Mesendoderm (in vitro differentiated cells): ENCODE measurements at regions not wholly inside any gene's neighbourhood (a gene's known extent, or its start where the extent isn't known, plus 50 kb on each side); places are given as distances from the start of the nearest gene placed in this dataset.
"Not testable (repeated sequence)": the region's sequence is repeated elsewhere in the genome, so short reads cannot be mapped to it uniquely, and the experiment has no call there.

Experiments
- DNase-seq: peaks from one replicate; pipeline ENCODE4 v3.0.0; 2013
- H2AK5ac ChIP-seq: 2 replicates; pipeline ENCODE4 v1.6.1; 2013; ENCODE audit warnings: low read length, inconsistent platforms
- H2BK120ac ChIP-seq: 2 replicates; pipeline ENCODE4 v1.6.1; 2013; ENCODE audit warnings: low read depth, mild to moderate bottlenecking, low read length, moderate library complexity, mixed read lengths
- H2BK15ac ChIP-seq: replicated peaks from 2 replicates; pipeline ENCODE4 v1.6.1; 2013; ENCODE audit warnings: low read depth, mild to moderate bottlenecking, moderate library complexity
- H2BK5ac ChIP-seq: 2 replicates; pipeline ENCODE4 v1.6.1; 2013; ENCODE audit warnings: low read length, inconsistent platforms
- H3K18ac ChIP-seq: 2 replicates; pipeline ENCODE4 v1.6.1; 2013; ENCODE audit warnings: mild to moderate bottlenecking, low read length, mixed read lengths
- H3K23ac ChIP-seq: one replicate; pipeline ENCODE4 v1.6.1; 2013; ENCODE audit warnings: low read length
- H3K27ac ChIP-seq: 2 replicates; pipeline ENCODE4 v1.5.1; 2013; ENCODE audit warnings: low read depth, mild to moderate bottlenecking, inconsistent platforms, low read length, moderate library complexity
- H3K27me3 ChIP-seq: 2 replicates; pipeline ENCODE4 v1.6.1; 2013; ENCODE audit warnings: low read length, control low read depth, mild to moderate bottlenecking, inconsistent platforms; ENCODE audit not compliant: insufficient read depth, poor library complexity
- H3K36me3 ChIP-seq: 2 replicates; pipeline ENCODE4 v1.6.1; 2013; ENCODE audit warnings: low read length, inconsistent platforms; ENCODE audit not compliant: control insufficient read depth, insufficient read depth
- H3K4ac ChIP-seq: one replicate; pipeline ENCODE4 v1.6.1; 2013; ENCODE audit warnings: low read depth, mild to moderate bottlenecking, low read length, moderate library complexity
- H3K4me1 ChIP-seq: 2 replicates; pipeline ENCODE4 v1.6.1; 2013; ENCODE audit warnings: low read depth, low read length, inconsistent platforms; ENCODE audit not compliant: control insufficient read depth
- H3K4me2 ChIP-seq: 2 replicates; pipeline ENCODE4 v1.6.1; 2013; ENCODE audit warnings: low read length
- H3K4me3 ChIP-seq: 2 replicates; pipeline ENCODE4 v1.5.1; 2013; ENCODE audit warnings: mild to moderate bottlenecking, low read length
- H3K56ac ChIP-seq: one replicate; pipeline ENCODE4 v1.6.1; 2013; ENCODE audit warnings: low read length
- H3K79me1 ChIP-seq: 2 replicates; pipeline ENCODE4 v1.6.1; 2013; ENCODE audit warnings: low read length, inconsistent platforms
- H3K79me2 ChIP-seq: 2 replicates; pipeline ENCODE4 v1.6.1; 2013; ENCODE audit warnings: mild to moderate bottlenecking, low read length; ENCODE audit not compliant: control insufficient read depth, insufficient read depth
- H3K9ac ChIP-seq: 2 replicates; pipeline ENCODE4 v1.6.1; 2013; ENCODE audit warnings: low read length, inconsistent platforms
- H4K5ac ChIP-seq: one replicate; pipeline ENCODE4 v1.6.1; 2013; ENCODE audit warnings: low read length
- H4K8ac ChIP-seq: one replicate; pipeline ENCODE4 v1.6.1; 2013; ENCODE audit warnings: low read depth, mild to moderate bottlenecking, control low read depth, low read length, moderate library complexity
- WGBS: extraction: QIAGEN DNeasy Blood & Tissue Kit; methylation state at CpG from one replicate; pipeline ENCODE4 v1.1.7; 2013; ENCODE audit warnings: low lambda C conversion rate, missing lambda C conversion rate; ENCODE audit not compliant: insufficient coverage; ENCODE audit errors: extremely low coverage; 5-methylcytosine and 5-hydroxymethylcytosine counted together

DNA sequence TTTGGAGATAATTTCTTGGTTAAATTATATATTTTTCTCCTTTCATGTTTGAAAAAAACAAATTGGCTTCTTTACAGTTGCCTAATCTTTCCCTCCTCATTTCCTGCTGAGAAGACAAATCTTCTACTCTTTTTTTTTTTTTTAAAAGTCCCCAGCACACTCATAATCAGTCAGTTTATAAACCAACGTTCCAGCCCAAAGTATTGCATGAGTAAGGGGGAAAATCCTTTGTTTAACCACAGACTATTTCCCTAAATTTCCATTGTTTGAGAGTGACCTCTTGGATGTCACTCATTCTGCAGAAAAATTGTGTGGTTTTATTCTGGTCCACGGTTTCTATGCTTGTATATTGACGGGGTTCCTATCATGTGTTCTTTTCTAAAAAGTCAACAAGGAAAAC lies 55.1 kb upstream of the TLR4 start:
- Histone ChIP-seq H3K79me2 (no peaks in the 10 kb centered on the region), H2BK5ac (no peak overlapping the region), H3K18ac (no peak overlapping the region), H3K27me3 (no peaks in the 10 kb centered on the region), H3K4me3 (no peak overlapping the region), H2BK15ac (no peak overlapping the region), H4K8ac (no peak overlapping the region), H2BK120ac (no peak overlapping the region), H4K5ac (no peak overlapping the region), H3K36me3 (no peaks in the 10 kb centered on the region), H3K27ac (no peak overlapping the region), H2AK5ac (no peak overlapping the region), H3K4me2 (no peak overlapping the region), H3K23ac (no peak overlapping the region), H3K9ac (no peak overlapping the region), H3K79me1 (no peaks in the 10 kb centered on the region), H3K56ac (no peak overlapping the region), H3K4ac (no peak overlapping the region), H3K4me1 (no peaks in the 10 kb centered on the region)
- no CpG with 5 or more reads among the region's 3 CpGs for WGBS
- no peak for DNase-seq

DNA sequence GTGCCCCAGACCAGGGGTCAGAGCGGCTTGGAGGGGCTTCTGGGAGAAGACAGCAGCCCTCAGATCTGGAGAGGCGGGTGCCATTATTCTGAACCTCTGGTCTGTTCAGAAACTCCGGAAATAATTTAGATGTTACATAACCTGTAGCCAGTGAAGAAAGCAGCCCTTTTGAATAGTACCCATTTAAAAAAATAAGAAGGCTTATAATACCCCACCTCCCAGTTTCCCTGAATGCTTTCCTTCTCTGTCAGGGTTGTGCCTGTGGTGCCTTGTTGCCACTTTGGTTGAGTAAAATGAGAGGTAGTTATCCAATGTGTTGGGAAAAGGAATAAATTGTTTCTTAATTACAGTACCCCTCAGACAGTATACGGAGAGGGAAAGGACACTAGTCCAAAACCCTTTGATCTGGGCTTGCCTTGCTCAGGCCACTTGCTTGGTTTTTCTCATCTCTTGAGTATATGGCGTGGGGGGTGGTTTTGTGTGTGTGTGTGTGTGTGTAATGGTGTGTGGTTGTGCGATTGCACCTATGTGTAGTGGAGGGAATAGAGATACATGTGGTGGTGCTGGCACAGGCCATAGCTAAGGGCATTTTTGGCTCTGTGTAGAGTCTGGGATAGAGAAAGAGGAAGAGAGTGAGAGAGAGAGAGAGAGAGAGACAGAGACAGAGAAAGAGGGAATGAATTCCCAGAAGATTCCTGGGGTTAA lies 59.1 kb upstream of the TLR4 start:
- no peak overlapping the region for H2BK5ac ChIP-seq
- no peak overlapping the region for H2AK5ac ChIP-seq
- H4K5ac ChIP-seq = no peak overlapping the region
- H3K4ac ChIP-seq = no peak overlapping the region
- H3K4me2 ChIP-seq = no peak overlapping the region
- H3K27ac ChIP-seq = no peak overlapping the region
- no peak overlapping the region for H3K18ac ChIP-seq
- H3K56ac ChIP-seq = no peak overlapping the region
- DNase-seq = peak; percentile 5
- H3K4me3 ChIP-seq = no peak overlapping the region
- H2BK120ac ChIP-seq = no peak overlapping the region
- no peak overlapping the region for H3K9ac ChIP-seq
- no peaks in the 10 kb centered on the region for H3K4me1 ChIP-seq
- no peaks in the 10 kb centered on the region for H3K79me1 ChIP-seq
- H3K36me3 ChIP-seq = no peaks in the 10 kb centered on the region
- no CpG with 5 or more reads among the region's 6 CpGs for WGBS
- no peaks in the 10 kb centered on the region for H3K79me2 ChIP-seq
- H4K8ac ChIP-seq = no peak overlapping the region
- H3K27me3 ChIP-seq = no peaks in the 10 kb centered on the region
- no peak overlapping the region for H2BK15ac ChIP-seq
- H3K23ac ChIP-seq = no peak overlapping the region

DNA sequence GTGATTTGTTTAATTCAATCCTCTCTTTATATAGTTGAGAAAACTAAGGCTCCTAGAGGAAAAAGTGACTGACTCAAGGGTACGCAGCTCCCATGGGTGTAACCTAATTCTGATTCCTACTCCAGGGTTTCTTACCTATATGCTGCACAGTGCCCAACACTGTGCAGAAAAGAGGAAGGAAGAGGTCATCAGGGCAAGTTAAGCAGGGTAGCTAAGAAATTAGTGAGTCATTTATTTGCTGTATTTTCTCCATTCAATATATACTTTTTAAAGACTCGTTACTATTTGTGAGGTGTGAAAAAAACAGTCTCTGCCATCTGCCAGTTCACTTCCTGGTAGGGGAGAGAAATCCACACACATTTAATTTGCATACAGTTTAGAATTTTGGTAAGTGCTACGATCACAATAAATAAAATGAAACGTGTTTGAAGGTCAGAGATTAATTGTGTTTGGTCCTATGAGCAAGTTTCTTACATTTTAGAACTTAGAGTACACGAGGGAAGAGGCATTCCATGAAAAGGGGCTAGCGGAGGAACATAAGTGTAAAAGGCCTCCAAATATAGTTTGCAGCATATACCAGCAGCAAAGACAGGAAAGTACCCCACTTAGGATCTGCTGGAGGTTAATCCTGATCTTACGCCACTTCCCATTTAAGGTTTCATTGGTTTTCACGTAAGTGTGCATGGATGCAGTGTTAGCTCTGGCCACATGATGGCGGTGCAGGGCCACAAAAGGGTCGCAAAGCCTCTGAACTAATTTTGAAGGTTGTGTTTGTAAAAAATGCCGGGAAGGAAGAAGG lies 59.9 kb upstream of the TLR4 start:
- Histone ChIP-seq H2BK5ac (no peak overlapping the region), H2BK15ac (no peak overlapping the region), H3K4ac (no peak overlapping the region), H3K4me3 (no peak overlapping the region), H3K18ac (no peak overlapping the region), H3K27me3 (no peaks in the 10 kb centered on the region), H3K4me1 (no peaks in the 10 kb centered on the region), H3K79me1 (no peaks in the 10 kb centered on the region), H3K9ac (no peak overlapping the region), H3K27ac (no peak overlapping the region), H3K79me2 (no peaks in the 10 kb centered on the region), H3K23ac (no peak overlapping the region), H4K5ac (no peak overlapping the region), H4K8ac (no peak overlapping the region), H3K56ac (no peak overlapping the region), H3K4me2 (no peak overlapping the region), H2BK120ac (no peak overlapping the region), H3K36me3 (no peaks in the 10 kb centered on the region), H2AK5ac (no peak overlapping the region)
- peak; percentile 79 for DNase-seq
- WGBS = 100% methylated on average over 2 of the region's 11 CpGs

- Histone ChIP-seq H3K56ac (no peak overlapping the region), H3K23ac (no peak overlapping the region), H4K5ac (no peak overlapping the region), H3K9ac (no peak overlapping the region), H3K79me1 (no peaks in the 10 kb centered on the region), H3K27me3 (no peaks in the 10 kb centered on the region), H4K8ac (no peak overlapping the region), H2BK120ac (no peak overlapping the region), H3K4ac (no peak overlapping the region), H3K27ac (no peak overlapping the region), H2BK5ac (no peak overlapping the region), H2BK15ac (no peak overlapping the region), H3K4me3 (no peak overlapping the region), H3K36me3 (no peaks in the 10 kb centered on the region), H3K4me1 (no peaks in the 10 kb centered on the region), H3K18ac (no peak overlapping the region), H3K79me2 (no peaks in the 10 kb centered on the region), H3K4me2 (no peak overlapping the region), H2AK5ac (no peak overlapping the region)
- DNase-seq = no peak
- no CpG with 5 or more reads among the region's 6 CpGs for WGBS
Observed at GRCh38 chr9:117643288-117643654, 60.9 kb upstream of the TLR4 start.

GRCh38 chr9:117642571-117643287 lies 61.5 kb upstream of the TLR4 start:
- H3K27me3 ChIP-seq, H4K5ac ChIP-seq, H3K18ac ChIP-seq, H3K23ac ChIP-seq, H3K56ac ChIP-seq, H3K9ac ChIP-seq, H3K79me2 ChIP-seq, H2BK5ac ChIP-seq, H3K27ac ChIP-seq, H2AK5ac ChIP-seq, H3K79me1 ChIP-seq, H3K36me3 ChIP-seq, H2BK15ac ChIP-seq, DNase-seq, H3K4me3 ChIP-seq, H3K4me1 ChIP-seq, H4K8ac ChIP-seq, H3K4me2 ChIP-seq, H2BK120ac ChIP-seq, H3K4ac ChIP-seq: not testable (repeated sequence)
- WGBS = no CpG with 5 or more reads among the region's 50 CpGs
